Astrocyte (in vitro differentiated cells and primary cell): ENCODE measurements at regions not wholly inside any gene's neighbourhood (a gene's known extent, or its start where the extent isn't known, plus 50 kb on each side); places are given as distances from the start of the nearest gene placed in this dataset.
A peak's percentile ranks its signal among the peaks of the same experiment; 100 is the strongest.
"Not testable (repeated sequence)": the region's sequence is repeated elsewhere in the genome, so short reads cannot be mapped to it uniquely, and the experiment has no call there.

Experiments used
- DNase-seq: peaks from one replicate; pipeline ENCODE4 v3.0.0-alpha.2; 2010; ENCODE audit warnings: low read depth
- FAIRE-seq: peaks from 2 replicates; lab custom pipeline; 2011; peaks lifted over from hg19 to GRCh38; lab: Jason Lieb, UNC
- H2AFZ ChIP-seq: 2 replicates; pipeline ENCODE4 v1.6.0; 2012; ENCODE audit warnings: low read depth, low read length, inconsistent platforms
- H3K27ac ChIP-seq: 2 replicates; pipeline ENCODE4 v1.5.1; 2011; ENCODE audit warnings: low read depth, low read length, inconsistent platforms
- H3K27me3 ChIP-seq: 2 replicates; pipeline ENCODE4 v1.6.0; 2011; ENCODE audit warnings: low read length, inconsistent platforms; ENCODE audit not compliant: insufficient read depth
- H3K36me3 ChIP-seq: 2 replicates; pipeline ENCODE4 v1.5.1; 2011; ENCODE audit warnings: low read length, inconsistent platforms; ENCODE audit not compliant: insufficient read depth
- H3K4me1 ChIP-seq: 2 replicates; pipeline ENCODE4 v1.5.1; 2011; ENCODE audit warnings: low read length, inconsistent platforms; ENCODE audit not compliant: insufficient read depth
- H3K4me2 ChIP-seq: 2 replicates; pipeline ENCODE4 v1.6.0; 2012; ENCODE audit warnings: low read length, inconsistent platforms
- H3K4me3 ChIP-seq: 2 replicates; pipeline ENCODE4 v1.5.1; 2011; ENCODE audit warnings: low read depth, mild to moderate bottlenecking, low read length, inconsistent platforms; ENCODE audit not compliant: insufficient read depth
- H3K79me2 ChIP-seq: 2 replicates; pipeline ENCODE4 v1.6.0; 2012; ENCODE audit warnings: mild to moderate bottlenecking, low read length, inconsistent platforms; ENCODE audit not compliant: insufficient read depth
- H3K9ac ChIP-seq: 2 replicates; pipeline ENCODE4 v1.6.0; 2012; ENCODE audit warnings: mild to moderate bottlenecking, low read length, inconsistent platforms
- H3K9me3 ChIP-seq: 2 replicates; pipeline ENCODE4 v1.5.1; 2012; ENCODE audit warnings: low read depth, mild to moderate bottlenecking, low read length, inconsistent platforms; ENCODE audit not compliant: insufficient read depth
- H4K20me1 ChIP-seq: 2 replicates; pipeline ENCODE4 v1.6.0; 2012; ENCODE audit warnings: low read length, inconsistent platforms; ENCODE audit not compliant: insufficient read depth
- H3K27ac Mint-ChIP-seq: one replicate; pipeline ENCODE4 v1.8.0; 2021; ENCODE audit warnings: mild to moderate bottlenecking, mixed read lengths; ENCODE audit not compliant: unreplicated experiment
- H3K27me3 Mint-ChIP-seq: one replicate; pipeline ENCODE4 v1.8.0; 2021; ENCODE audit warnings: low read depth, mixed read lengths; ENCODE audit not compliant: unreplicated experiment
- H3K36me3 Mint-ChIP-seq: one replicate; pipeline ENCODE4 v1.8.0; 2021; ENCODE audit warnings: low read depth, mixed read lengths; ENCODE audit not compliant: unreplicated experiment
- H3K4me1 Mint-ChIP-seq: one replicate; pipeline ENCODE4 v1.8.0; 2021; ENCODE audit warnings: low read depth, mixed read lengths; ENCODE audit not compliant: unreplicated experiment
- H3K4me3 Mint-ChIP-seq: one replicate; pipeline ENCODE4 v1.8.0; 2021; ENCODE audit warnings: mild to moderate bottlenecking, moderate library complexity, mixed read lengths; ENCODE audit not compliant: unreplicated experiment
- H3K9me3 Mint-ChIP-seq: one replicate; pipeline ENCODE4 v1.8.0; 2021; ENCODE audit warnings: mild to moderate bottlenecking, mixed read lengths; ENCODE audit not compliant: unreplicated experiment
- EZH2 ChIP-seq: IDR thresholded peaks from 2 replicates; pipeline ENCODE4 v1.6.1; 2012; ENCODE audit warnings: mild to moderate bottlenecking, low read length, inconsistent platforms; ENCODE audit not compliant: insufficient read depth
- TF ChIP-seq, protein P1 (sequence below): IDR thresholded peaks from 2 replicates; pipeline ENCODE4 v1.5.1; 2011; ENCODE audit warnings: low read depth, mild to moderate bottlenecking, inconsistent platforms, low read length, moderate library complexity; ENCODE audit not compliant: insufficient read depth

GRCh38 chr18:60066219-60066975 lies 166.6 kb downstream of the PMAIP1 start:
- Mint-ChIP-seq H3K27me3 (no peaks in the 10 kb centered on the region), H3K9me3 (no peaks in the 10 kb centered on the region), H3K4me1 (no peaks in the 10 kb centered on the region), H3K36me3 (no peaks in the 10 kb centered on the region), H3K27ac (no peak overlapping the region), H3K4me3 (no peak overlapping the region)
- Histone ChIP-seq H3K79me2 (no peaks in the 10 kb centered on the region), H3K9me3 (no peaks in the 10 kb centered on the region), H4K20me1 (no peaks in the 10 kb centered on the region), H3K27me3 (peaks cover 5% of the 10 kb centered on the region), H3K36me3 (no peaks in the 10 kb centered on the region), H3K4me3 (no peak overlapping the region), H2AFZ (no peak overlapping the region), H3K9ac (no peak overlapping the region), H3K27ac (no peak overlapping the region), H3K4me2 (no peak overlapping the region), H3K4me1 (peaks cover 6% of the 10 kb centered on the region)
- TF ChIP-seq, protein P1, sequence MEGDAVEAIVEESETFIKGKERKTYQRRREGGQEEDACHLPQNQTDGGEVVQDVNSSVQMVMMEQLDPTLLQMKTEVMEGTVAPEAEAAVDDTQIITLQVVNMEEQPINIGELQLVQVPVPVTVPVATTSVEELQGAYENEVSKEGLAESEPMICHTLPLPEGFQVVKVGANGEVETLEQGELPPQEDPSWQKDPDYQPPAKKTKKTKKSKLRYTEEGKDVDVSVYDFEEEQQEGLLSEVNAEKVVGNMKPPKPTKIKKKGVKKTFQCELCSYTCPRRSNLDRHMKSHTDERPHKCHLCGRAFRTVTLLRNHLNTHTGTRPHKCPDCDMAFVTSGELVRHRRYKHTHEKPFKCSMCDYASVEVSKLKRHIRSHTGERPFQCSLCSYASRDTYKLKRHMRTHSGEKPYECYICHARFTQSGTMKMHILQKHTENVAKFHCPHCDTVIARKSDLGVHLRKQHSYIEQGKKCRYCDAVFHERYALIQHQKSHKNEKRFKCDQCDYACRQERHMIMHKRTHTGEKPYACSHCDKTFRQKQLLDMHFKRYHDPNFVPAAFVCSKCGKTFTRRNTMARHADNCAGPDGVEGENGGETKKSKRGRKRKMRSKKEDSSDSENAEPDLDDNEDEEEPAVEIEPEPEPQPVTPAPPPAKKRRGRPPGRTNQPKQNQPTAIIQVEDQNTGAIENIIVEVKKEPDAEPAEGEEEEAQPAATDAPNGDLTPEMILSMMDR, result no peak
- no peak for TF ChIP-seq EZH2
- FAIRE-seq (no peak), DNase-seq (no peak)

DNA sequence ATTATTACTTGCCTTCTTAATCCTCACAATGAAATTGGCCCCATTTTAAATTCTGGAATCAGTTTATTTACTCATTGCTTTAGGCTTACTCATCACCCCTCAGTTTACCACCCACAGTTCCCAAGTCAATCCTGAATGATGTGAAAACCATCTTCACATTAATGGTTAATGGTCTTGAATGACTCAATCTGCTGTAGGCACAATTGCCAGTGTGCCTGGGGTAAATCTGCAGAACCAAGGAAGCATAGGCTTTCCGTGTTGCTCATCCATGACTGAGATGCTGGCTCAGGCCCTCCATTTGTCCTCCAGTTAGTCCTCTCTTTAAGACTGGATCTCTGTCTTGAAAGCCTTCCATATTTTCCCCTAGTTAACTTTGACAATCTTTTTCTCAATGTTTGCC lies 164.5 kb downstream of the PMAIP1 start:
- H3K27ac Mint-ChIP-seq, result no peak overlapping the region
- no peaks in the 10 kb centered on the region for H4K20me1 ChIP-seq
- no peak overlapping the region for H3K4me3 Mint-ChIP-seq
- FAIRE-seq (peak; percentile 81), DNase-seq (peak; percentile 15)
- no peak overlapping the region for H2AFZ ChIP-seq
- H3K9ac ChIP-seq, result no peak overlapping the region
- no peak overlapping the region for H3K4me3 ChIP-seq
- peaks cover 3% of the 10 kb centered on the region for H3K9me3 Mint-ChIP-seq
- H3K79me2 ChIP-seq, result no peaks in the 10 kb centered on the region
- no peaks in the 10 kb centered on the region for H3K4me1 Mint-ChIP-seq
- H3K36me3 Mint-ChIP-seq, result no peaks in the 10 kb centered on the region
- no peak overlapping the region for H3K27ac ChIP-seq
- no peak overlapping the region for H3K4me2 ChIP-seq
- H3K27me3 Mint-ChIP-seq, result no peaks in the 10 kb centered on the region
- H3K4me1 ChIP-seq, result no peaks in the 10 kb centered on the region
- no peaks in the 10 kb centered on the region for H3K9me3 ChIP-seq
- H3K36me3 ChIP-seq, result no peaks in the 10 kb centered on the region
- H3K27me3 ChIP-seq, result peaks cover 5% of the 10 kb centered on the region
- TF ChIP-seq EZH2, result no peak
- TF ChIP-seq, protein P1, result no peak

GRCh38 chr18:60062831-60063230 lies 163.0 kb downstream of the PMAIP1 start:
- not testable (repeated sequence) for H3K27me3 ChIP-seq, H3K36me3 Mint-ChIP-seq, H3K4me2 ChIP-seq, H3K9ac ChIP-seq, H3K27ac ChIP-seq, H3K9me3 Mint-ChIP-seq, DNase-seq, H3K4me1 Mint-ChIP-seq, H3K27me3 Mint-ChIP-seq, H3K79me2 ChIP-seq, H3K4me1 ChIP-seq, H3K9me3 ChIP-seq, FAIRE-seq, H3K4me3 Mint-ChIP-seq, H3K4me3 ChIP-seq, H4K20me1 ChIP-seq, H3K27ac Mint-ChIP-seq, H2AFZ ChIP-seq, H3K36me3 ChIP-seq
